Activated CD4-positive, alpha-beta memory T cell treated with anti-CD3 and anti-CD28 coated beads for 36 hours (primary cell): ENCODE measurements at regions not wholly inside any gene's neighbourhood (a gene's known extent, or its start where the extent isn't known, plus 50 kb on each side); places are given as distances from the start of the nearest gene placed in this dataset.
"Not testable (repeated sequence)": the region's sequence is repeated elsewhere in the genome, so short reads cannot be mapped to it uniquely, and the experiment has no call there.

Experiments used
- CTCF ChIA-PET: fragments of 350-600 bp; sonication (Branson Sonifier 250); formaldehyde crosslinking; loops from one replicate; lab custom pipeline; 2021; ENCODE audit warnings: antibody characterized with exemption, inconsistent platforms; lab: Charles Lee
- POLR2A ChIA-PET: fragments of 350-600 bp; sonication (Branson Sonifier 250); formaldehyde crosslinking; loops from one replicate; lab custom pipeline; 2021; ENCODE audit warnings: antibody characterized with exemption; lab: Charles Lee
- DNase-seq: peaks from one replicate; pipeline ENCODE4 v3.0.0-alpha.2; 2020
- H3K27ac Mint-ChIP-seq: one replicate; pipeline ENCODE4 v1.8.0; 2021; ENCODE audit warnings: mixed read lengths
- H3K27me3 Mint-ChIP-seq: one replicate; pipeline ENCODE4 v1.8.0; 2021; ENCODE audit warnings: mixed read lengths
- H3K36me3 Mint-ChIP-seq: one replicate; pipeline ENCODE4 v1.8.0; 2021; ENCODE audit warnings: mixed read lengths
- H3K4me1 Mint-ChIP-seq: one replicate; pipeline ENCODE4 v1.8.0; 2021; ENCODE audit warnings: low read depth, mixed read lengths
- H3K4me3 Mint-ChIP-seq: one replicate; pipeline ENCODE4 v1.8.0; 2021; ENCODE audit warnings: mild to moderate bottlenecking, mixed read lengths
- H3K9me3 Mint-ChIP-seq: one replicate; pipeline ENCODE4 v1.8.0; 2021; ENCODE audit warnings: mixed read lengths
- intact Hi-C: fragments of 100-400 bp; cut with micrococcal nuclease; formaldehyde crosslinking; loops from one replicate; pipeline ENCODE4 v1.15.1; 2023

GRCh38 chr4:45317739-45318138 lies 591.4 kb upstream of the GNPDA2 start:
- H3K4me3 Mint-ChIP-seq = no peak overlapping the region
- no peaks in the 10 kb centered on the region for H3K36me3 Mint-ChIP-seq
- POLR2A ChIA-PET = no interaction called here
- H3K27ac Mint-ChIP-seq = no peak overlapping the region
- H3K4me1 Mint-ChIP-seq = no peaks in the 10 kb centered on the region
- no peak for DNase-seq
- intact Hi-C loops = no loop called here
- H3K9me3 Mint-ChIP-seq = peaks cover 18% of the 10 kb centered on the region
- no peaks in the 10 kb centered on the region for H3K27me3 Mint-ChIP-seq
- CTCF ChIA-PET = no interaction called here

DNA sequence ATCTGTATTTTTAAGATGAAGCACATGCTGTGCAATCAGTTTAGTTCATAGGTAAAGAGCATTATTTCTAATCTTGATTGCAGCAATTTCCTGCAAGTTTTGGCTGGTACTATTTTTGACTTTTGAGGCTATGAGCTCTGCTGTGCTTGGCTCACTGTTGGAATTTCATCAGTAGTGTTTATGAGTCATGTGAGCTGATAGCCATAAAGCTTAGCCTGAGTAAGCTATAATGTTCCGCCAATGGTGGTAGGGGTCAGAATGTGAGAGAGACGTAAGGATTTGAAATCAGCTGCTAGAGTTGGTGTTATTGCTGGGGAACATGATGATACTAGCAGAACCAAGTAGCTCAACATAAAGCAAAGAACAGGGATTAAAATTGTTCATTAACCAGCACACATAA lies 590.9 kb upstream of the GNPDA2 start:
- H3K27me3 Mint-ChIP-seq = no peaks in the 10 kb centered on the region
- ChIA-PET POLR2A (no interaction called here), CTCF (no interaction called here)
- no peaks in the 10 kb centered on the region for H3K4me1 Mint-ChIP-seq
- no peak overlapping the region for H3K4me3 Mint-ChIP-seq
- no peak overlapping the region for H3K27ac Mint-ChIP-seq
- intact Hi-C loops = no loop called here
- H3K9me3 Mint-ChIP-seq = peaks cover 22% of the 10 kb centered on the region
- H3K36me3 Mint-ChIP-seq = no peaks in the 10 kb centered on the region
- no peak for DNase-seq

DNA sequence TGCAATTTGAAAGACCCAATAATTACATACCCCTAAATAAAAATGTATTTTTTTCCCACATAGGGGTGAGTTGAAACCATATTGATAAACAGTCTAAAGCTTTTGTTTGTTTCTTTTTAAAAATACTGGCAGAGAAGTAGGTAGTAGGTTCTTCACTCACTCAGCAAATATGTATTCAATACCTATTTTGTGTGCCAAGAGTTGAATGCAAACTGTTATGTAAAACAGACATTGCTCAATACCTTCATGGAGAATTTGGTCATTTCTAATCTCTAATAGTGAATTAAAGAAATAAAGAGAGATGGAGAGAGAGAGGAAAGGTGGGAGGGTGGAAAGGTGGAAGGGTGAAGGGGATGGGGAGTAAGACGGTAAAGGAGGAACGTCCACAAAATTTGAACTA lies 589.9 kb upstream of the GNPDA2 start:
- CTCF ChIA-PET = no interaction called here
- POLR2A ChIA-PET = no interaction called here
- H3K4me3 Mint-ChIP-seq = no peak overlapping the region
- no peaks in the 10 kb centered on the region for H3K4me1 Mint-ChIP-seq
- H3K9me3 Mint-ChIP-seq = peaks cover 24% of the 10 kb centered on the region
- intact Hi-C loops = no loop called here
- no peak overlapping the region for H3K27ac Mint-ChIP-seq
- H3K27me3 Mint-ChIP-seq = no peaks in the 10 kb centered on the region
- no peaks in the 10 kb centered on the region for H3K36me3 Mint-ChIP-seq
- no peak for DNase-seq

DNA sequence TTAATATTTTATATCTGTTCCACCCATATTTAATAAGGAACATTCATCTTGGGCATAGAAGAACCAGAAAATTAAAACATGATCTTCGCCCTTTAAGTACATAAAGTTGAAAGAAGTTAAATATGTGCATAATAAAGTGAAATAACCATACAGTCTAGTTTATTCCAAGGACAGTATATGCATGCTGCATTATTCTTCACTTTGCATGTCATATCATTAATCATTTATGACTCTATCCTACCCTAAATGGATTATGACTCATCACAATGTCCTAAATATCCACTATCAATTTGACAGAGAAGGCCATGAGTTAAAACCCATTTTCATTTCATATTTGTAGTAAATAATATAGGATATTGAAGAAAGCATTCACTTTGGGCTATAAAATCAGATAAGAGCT lies 576.5 kb upstream of the GNPDA2 start:
- intact Hi-C loops = no loop called here
- ChIA-PET CTCF (no interaction called here), POLR2A (no interaction called here)
- H3K9me3 Mint-ChIP-seq = peaks cover 9% of the 10 kb centered on the region
- no peak for DNase-seq
- H3K36me3 Mint-ChIP-seq = no peaks in the 10 kb centered on the region
- H3K27ac Mint-ChIP-seq = no peak overlapping the region
- no peak overlapping the region for H3K4me3 Mint-ChIP-seq
- no peaks in the 10 kb centered on the region for H3K27me3 Mint-ChIP-seq
- no peaks in the 10 kb centered on the region for H3K4me1 Mint-ChIP-seq

GRCh38 chr4:45294464-45294863 lies 568.1 kb upstream of the GNPDA2 start:
- Mint-ChIP-seq H3K4me1 (no peaks in the 10 kb centered on the region), H3K36me3 (no peaks in the 10 kb centered on the region), H3K9me3 (peaks cover 29% of the 10 kb centered on the region), H3K27me3 (no peaks in the 10 kb centered on the region), H3K27ac (no peak overlapping the region), H3K4me3 (no peak overlapping the region)
- POLR2A ChIA-PET = no interaction called here
- no peak for DNase-seq
- intact Hi-C loops = no loop called here
- CTCF ChIA-PET = no interaction called here

DNA sequence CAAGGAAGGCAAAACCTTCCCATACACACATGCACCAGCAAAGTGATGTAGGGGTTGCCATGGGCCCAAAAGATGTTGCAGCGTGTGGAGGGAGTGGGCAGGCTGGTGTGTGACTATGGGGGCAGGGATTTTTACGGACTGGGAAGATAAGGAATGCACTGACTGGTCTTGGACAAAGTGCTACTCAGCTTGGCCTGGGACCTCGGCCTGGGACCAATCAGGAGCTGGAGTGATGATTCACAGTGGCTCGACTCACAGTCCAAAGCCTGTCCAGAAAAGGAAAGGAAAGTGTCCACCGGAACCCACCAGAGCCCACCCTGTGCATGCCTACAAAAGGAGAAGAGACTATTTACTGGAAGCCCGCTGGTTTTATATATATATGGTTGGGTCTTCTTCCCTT lies 567.0 kb upstream of the GNPDA2 start:
- POLR2A ChIA-PET = no interaction called here
- no peaks in the 10 kb centered on the region for H3K36me3 Mint-ChIP-seq
- no peak for DNase-seq
- H3K27ac Mint-ChIP-seq = no peak overlapping the region
- CTCF ChIA-PET = no interaction called here
- peaks cover 34% of the 10 kb centered on the region for H3K9me3 Mint-ChIP-seq
- no peaks in the 10 kb centered on the region for H3K4me1 Mint-ChIP-seq
- H3K4me3 Mint-ChIP-seq = no peak overlapping the region
- intact Hi-C loops = no loop called here
- H3K27me3 Mint-ChIP-seq = no peaks in the 10 kb centered on the region

- Mint-ChIP-seq H3K4me1 (no peaks in the 10 kb centered on the region), H3K4me3 (no peak overlapping the region), H3K9me3 (peaks cover 36% of the 10 kb centered on the region), H3K36me3 (no peaks in the 10 kb centered on the region), H3K27ac (no peak overlapping the region), H3K27me3 (no peaks in the 10 kb centered on the region)
- ChIA-PET CTCF (no interaction called here), POLR2A (no interaction called here)
- no peak for DNase-seq
- intact Hi-C loops = no loop called here
These were observed 566.5 kb upstream of the GNPDA2 start for GRCh38 chr4:45292844-45293243.

- CTCF ChIA-PET = no interaction called here
- Mint-ChIP-seq H3K4me3 (no peak overlapping the region), H3K36me3 (no peaks in the 10 kb centered on the region), H3K4me1 (no peaks in the 10 kb centered on the region), H3K27ac (no peak overlapping the region), H3K9me3 (peaks cover 26% of the 10 kb centered on the region), H3K27me3 (no peaks in the 10 kb centered on the region)
- intact Hi-C loops = no loop called here
- POLR2A ChIA-PET = no interaction called here
- DNase-seq = no peak
These were observed 558.2 kb upstream of the GNPDA2 start for GRCh38 chr4:45284400-45285085.

GRCh38 chr4:45283352-45283751 lies 557.0 kb upstream of the GNPDA2 start:
- H3K36me3 Mint-ChIP-seq = no peaks in the 10 kb centered on the region
- H3K9me3 Mint-ChIP-seq = peaks cover 21% of the 10 kb centered on the region

DNA sequence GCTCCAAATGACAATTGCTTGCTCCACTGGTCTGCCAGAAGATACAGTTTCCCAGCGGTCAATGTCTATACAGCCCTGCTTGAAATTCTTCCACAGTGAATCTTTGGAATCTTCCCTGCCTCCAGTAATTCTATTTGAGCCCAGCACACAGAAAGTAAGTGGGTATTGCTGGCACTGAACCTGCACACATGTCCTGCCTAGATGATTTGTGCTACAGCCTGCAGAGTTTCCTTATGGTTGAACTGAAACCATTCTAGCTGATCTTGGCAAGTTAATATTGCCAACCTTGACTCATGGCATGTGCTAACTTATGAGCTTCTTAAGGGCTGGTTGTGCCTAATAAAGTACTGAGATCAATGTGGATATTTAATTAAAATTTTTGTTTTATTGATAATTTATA lies 553.8 kb upstream of the GNPDA2 start:
- H3K36me3 Mint-ChIP-seq = no peaks in the 10 kb centered on the region
- intact Hi-C loops = no loop called here
- ChIA-PET CTCF (no interaction called here), POLR2A (no interaction called here)
- no peak overlapping the region for H3K27ac Mint-ChIP-seq
- H3K9me3 Mint-ChIP-seq = peaks cover 10% of the 10 kb centered on the region
- DNase-seq = no peak
- H3K4me3 Mint-ChIP-seq = no peak overlapping the region
- no peaks in the 10 kb centered on the region for H3K4me1 Mint-ChIP-seq
- H3K27me3 Mint-ChIP-seq = no peaks in the 10 kb centered on the region

More at GRCh38 chr4:45283352-45283751, 557.0 kb upstream of the GNPDA2 start:
- ChIA-PET CTCF (no interaction called here), POLR2A (no interaction called here)
- H3K27me3 Mint-ChIP-seq = no peaks in the 10 kb centered on the region
- no peak for DNase-seq
- no peak overlapping the region for H3K4me3 Mint-ChIP-seq
- no peak overlapping the region for H3K27ac Mint-ChIP-seq
- no peaks in the 10 kb centered on the region for H3K4me1 Mint-ChIP-seq
- intact Hi-C loops = no loop called here

DNA sequence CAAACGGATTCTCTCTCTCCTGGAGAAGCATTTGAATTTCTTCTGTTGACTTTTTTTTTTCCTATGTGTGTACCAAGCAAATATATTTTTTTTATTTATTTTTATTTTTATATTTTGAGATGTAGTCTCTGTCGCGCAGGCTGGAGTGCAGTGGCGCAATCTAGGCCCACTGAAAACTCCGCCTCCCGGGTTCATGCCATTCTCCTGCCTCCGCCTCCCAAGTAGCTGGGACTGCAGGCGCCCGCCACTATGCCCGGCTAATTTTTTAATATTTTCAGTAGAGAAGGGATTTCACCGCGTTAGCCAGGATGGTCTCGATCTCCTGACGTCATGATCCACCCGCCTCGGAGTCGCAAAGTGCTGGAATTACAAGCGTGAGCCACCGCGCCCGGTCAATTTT lies 549.5 kb upstream of the GNPDA2 start:
- ChIA-PET CTCF (interaction anchor here (0.6 kb wide), 1 partner anchor 1440 kb away, joined by 4 read pairs; no protein-coding TSS in a partner anchor), POLR2A (no interaction called here)
- H3K27ac Mint-ChIP-seq = no peak overlapping the region
- no peaks in the 10 kb centered on the region for H3K27me3 Mint-ChIP-seq
- H3K9me3 Mint-ChIP-seq = peaks cover 7% of the 10 kb centered on the region
- no peaks in the 10 kb centered on the region for H3K4me1 Mint-ChIP-seq
- H3K36me3 Mint-ChIP-seq = no peaks in the 10 kb centered on the region
- intact Hi-C loops = no loop called here
- H3K4me3 Mint-ChIP-seq = no peak overlapping the region
- DNase-seq = no peak

DNA sequence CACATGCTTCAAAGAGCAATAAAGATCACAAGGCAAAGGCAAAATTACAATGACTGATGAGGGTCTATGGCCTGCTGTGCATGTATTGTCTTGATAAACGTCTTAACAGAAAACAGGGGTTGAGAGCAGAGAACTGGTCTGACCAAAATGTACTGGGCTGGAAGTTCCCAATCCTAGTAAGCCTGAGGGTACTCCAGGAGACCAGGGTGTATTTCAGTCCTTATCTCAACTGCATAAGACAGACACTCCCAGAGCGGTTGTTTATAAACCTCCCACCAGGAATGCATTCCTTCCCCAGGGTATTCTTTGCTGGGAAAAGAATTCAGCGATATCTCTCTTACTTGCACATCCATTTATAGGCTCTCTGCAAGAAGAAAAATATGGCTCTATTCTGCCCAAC lies 521.8 kb upstream of the GNPDA2 start:
- H3K4me1 Mint-ChIP-seq, H3K27ac Mint-ChIP-seq, H3K27me3 Mint-ChIP-seq, intact Hi-C loops, DNase-seq, H3K4me3 Mint-ChIP-seq, H3K36me3 Mint-ChIP-seq, POLR2A ChIA-PET, CTCF ChIA-PET: not testable (repeated sequence)
- H3K9me3 Mint-ChIP-seq = peaks cover 15% of the 10 kb centered on the region

GRCh38 chr4:45241976-45242375 lies 515.6 kb upstream of the GNPDA2 start:
- no peak for DNase-seq
- H3K36me3 Mint-ChIP-seq = no peaks in the 10 kb centered on the region
- CTCF ChIA-PET = no interaction called here
- intact Hi-C loops = no loop called here
- peaks cover 9% of the 10 kb centered on the region for H3K9me3 Mint-ChIP-seq
- no peak overlapping the region for H3K27ac Mint-ChIP-seq
- H3K4me1 Mint-ChIP-seq = no peaks in the 10 kb centered on the region
- POLR2A ChIA-PET = no interaction called here
- H3K27me3 Mint-ChIP-seq = no peaks in the 10 kb centered on the region
- no peak overlapping the region for H3K4me3 Mint-ChIP-seq
